AG08396 (cell line): ENCODE measurements at regions not wholly inside any gene's neighbourhood (a gene's known extent, or its start where the extent isn't known, plus 50 kb on each side); places are given as distances from the start of the nearest gene placed in this dataset.

Experiments
- DNase-seq: peaks from one replicate; pipeline ENCODE4 v3.0.0; 2012; ENCODE audit warnings: low spot score, mixed read lengths

- DNase-seq = no peak
Observed at GRCh38 chr10:131561897-131562296, 250.4 kb upstream of the TCERG1L start.

- DNase-seq = no peak
Observed at GRCh38 chr10:131563411-131563810, 251.9 kb upstream of the TCERG1L start.

DNA sequence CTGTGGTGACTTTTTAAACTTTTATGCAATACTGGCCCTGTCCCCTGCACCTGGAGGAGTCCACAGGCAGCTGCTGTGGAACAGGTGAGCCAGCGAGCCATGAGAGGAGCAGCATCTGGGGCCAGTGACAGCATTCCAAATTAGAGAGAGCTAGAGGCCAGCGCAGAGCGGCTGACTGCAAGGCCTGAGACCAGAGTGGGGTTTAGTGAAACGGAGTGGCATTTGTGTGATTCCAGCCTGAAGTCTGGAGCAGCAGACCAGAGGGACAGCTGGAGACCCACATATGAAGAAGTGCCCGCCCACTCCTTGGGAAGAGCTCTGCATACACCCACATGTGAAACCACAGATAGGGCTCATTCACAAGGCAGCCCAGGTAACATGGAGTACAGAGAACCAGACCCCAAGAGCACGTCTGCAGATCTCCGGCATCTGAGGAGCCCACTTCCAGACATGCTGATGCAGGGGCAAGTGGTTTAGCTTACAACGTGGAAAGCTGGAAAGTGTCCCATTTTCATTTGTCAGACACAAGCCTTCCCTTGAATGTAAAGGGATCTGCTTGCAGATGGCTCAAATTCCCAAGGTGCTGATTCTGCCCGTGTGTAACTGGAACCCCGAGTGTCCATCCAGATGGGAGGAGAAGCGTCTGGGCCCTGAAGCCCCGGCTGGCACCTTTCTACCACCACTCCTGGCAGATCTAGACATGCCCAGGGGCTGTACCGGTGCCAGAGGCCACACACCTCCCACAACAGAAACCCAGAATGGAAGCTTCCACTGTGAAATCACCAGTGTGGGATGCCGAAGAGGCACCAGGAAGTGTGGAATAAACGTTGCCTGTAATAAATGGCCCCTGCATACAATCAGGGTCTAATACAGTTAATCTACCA lies 256.0 kb upstream of the TCERG1L start:
- no peak for DNase-seq

GRCh38 chr10:131568866-131569265 lies 257.3 kb upstream of the TCERG1L start:
- no peak for DNase-seq

GRCh38 chr10:131569851-131570715 lies 258.6 kb upstream of the TCERG1L start:
- DNase-seq = no peak

DNA sequence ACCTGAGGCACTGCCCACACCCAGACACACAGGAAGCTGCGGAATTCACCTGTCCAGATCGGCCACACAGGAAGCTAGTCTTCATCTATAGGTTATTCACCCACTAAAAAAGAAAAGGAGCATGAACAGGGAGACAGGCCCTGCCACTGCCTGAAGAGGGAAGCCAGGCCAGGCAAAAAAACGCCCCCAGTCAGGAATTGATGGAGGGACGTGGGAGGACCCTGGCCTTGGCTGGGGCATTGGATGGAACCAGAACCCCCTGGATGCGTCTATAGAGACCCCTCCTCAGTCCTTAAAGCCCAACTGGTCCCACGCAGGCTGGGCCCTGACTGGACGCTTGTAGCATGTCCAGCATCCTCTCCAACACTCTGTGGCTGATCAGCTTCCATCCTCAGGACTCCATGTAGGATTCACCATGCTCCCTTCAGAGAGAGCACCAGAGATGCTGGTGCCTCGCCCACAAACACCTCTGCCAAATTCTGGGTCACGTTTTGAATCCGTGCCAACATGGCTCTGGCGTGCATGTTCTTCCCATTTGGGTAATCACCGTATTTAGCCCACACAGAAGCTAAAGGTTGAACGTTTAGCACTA lies 259.3 kb upstream of the TCERG1L start:
- DNase-seq = no peak

DNA sequence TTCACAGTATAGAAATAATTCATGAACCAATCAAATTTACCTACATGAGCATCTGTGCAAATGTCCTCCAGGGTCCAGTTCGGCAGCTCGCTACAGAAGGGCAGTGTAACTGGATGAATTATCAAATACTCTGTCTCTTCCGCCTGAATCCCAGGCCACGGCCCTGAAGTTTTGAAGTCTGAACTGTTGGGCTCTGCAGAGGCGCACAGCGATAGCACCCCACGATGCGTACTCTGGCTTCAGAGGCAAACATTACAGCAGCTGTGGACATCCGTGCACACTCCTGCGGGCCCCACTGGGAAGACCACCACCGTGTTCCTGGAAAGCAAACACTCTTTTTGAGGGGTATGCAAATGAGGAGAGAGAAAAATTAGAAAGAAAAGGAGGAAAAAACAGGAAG lies 259.8 kb upstream of the TCERG1L start:
- no peak for DNase-seq

- no peak for DNase-seq
Observed at GRCh38 chr10:131571865-131572264, 260.3 kb upstream of the TCERG1L start.

DNA sequence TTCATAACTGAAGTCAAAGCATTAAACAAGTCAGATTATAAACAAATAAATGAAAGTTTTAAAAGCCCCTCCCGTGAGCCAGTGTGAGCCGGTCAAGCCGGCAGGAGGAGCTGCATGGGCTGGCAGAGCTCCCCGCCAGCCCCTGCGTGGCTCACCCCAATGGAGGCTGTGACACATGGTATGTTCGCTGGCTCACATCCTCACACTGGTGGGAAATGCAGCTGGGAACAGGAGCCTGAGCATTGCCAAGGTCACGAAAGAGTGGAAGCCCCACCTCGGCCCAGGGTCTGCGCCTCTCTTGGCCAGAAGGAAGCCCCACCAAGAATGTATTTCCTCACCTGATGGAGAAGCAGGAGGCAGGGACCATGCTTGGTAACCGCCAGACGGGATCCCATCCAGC lies 261.7 kb upstream of the TCERG1L start:
- DNase-seq = no peak

- DNase-seq = no peak
Observed at GRCh38 chr10:131573707-131574106, 262.2 kb upstream of the TCERG1L start.

GRCh38 chr10:131574363-131574706 lies 262.8 kb upstream of the TCERG1L start:
- no peak for DNase-seq

GRCh38 chr10:131574707-131575430 lies 263.3 kb upstream of the TCERG1L start:
- no peak for DNase-seq

- DNase-seq = no peak
Observed at GRCh38 chr10:131575877-131576276, 264.4 kb upstream of the TCERG1L start.

- DNase-seq = no peak
Observed at GRCh38 chr10:131576341-131577177, 265.0 kb upstream of the TCERG1L start.

DNA sequence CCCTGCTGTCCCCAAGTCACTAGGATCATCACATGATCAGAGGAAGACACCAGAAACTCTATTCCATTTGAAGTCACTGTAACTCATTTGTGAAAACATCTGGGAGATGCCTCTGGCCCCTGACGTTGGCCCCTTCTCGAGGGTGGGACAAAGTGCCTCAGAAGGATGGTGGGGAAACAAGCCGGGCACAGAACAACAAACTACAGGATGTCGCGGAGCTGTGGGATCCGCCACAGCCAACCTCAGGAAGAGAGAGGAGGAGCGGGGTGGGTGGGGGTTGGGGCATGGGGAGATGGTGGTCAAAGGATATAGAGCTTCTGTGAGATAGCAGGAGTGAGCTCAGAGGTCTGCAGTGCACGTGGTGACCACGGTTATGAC lies 265.6 kb upstream of the TCERG1L start:
- no peak for DNase-seq

- no peak for DNase-seq
Observed at GRCh38 chr10:131577786-131578471, 266.4 kb upstream of the TCERG1L start.

- DNase-seq = no peak
Observed at GRCh38 chr10:131578472-131578970, 267.0 kb upstream of the TCERG1L start.

GRCh38 chr10:131579251-131580071 lies 267.9 kb upstream of the TCERG1L start:
- no peak for DNase-seq

GRCh38 chr10:131580076-131580652 lies 268.6 kb upstream of the TCERG1L start:
- no peak for DNase-seq
